ENCODE measurements at regions not wholly inside any gene's neighbourhood (a gene's known extent, or its start where the extent isn't known, plus 50 kb on each side); places are given as distances from the start of the nearest gene placed in this dataset.

DNA sequence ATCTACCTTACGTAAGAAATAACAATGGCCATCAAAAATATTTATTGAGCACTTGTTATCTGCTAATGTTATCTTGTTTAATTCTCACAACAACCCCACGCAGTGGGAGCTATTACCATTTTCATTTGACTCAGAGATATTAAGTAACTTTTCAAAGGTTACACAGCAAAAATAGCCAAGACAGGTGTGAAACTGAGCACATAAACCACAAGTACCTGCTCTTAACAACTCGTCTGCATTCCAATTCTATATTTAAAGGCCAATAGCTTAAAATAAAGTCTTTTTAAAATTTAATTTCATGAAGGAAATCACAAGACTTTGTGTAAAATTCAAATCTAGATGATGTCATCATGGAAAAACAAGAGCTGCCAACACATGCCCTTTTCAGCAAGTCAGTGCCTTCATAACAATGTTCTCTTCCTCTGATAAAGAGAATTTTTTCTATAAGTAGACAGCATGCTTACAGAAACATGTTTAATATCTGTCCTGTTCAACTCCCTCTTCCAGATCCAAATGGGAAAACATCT lies 111.6 kb downstream of the MED10 start:
- no peak overlapping the region for H3K4me3 ChIP-seq (ENCODE audit: low read depth, low read length)
- POLR2A ChIA-PET, result no interaction called here

DNA sequence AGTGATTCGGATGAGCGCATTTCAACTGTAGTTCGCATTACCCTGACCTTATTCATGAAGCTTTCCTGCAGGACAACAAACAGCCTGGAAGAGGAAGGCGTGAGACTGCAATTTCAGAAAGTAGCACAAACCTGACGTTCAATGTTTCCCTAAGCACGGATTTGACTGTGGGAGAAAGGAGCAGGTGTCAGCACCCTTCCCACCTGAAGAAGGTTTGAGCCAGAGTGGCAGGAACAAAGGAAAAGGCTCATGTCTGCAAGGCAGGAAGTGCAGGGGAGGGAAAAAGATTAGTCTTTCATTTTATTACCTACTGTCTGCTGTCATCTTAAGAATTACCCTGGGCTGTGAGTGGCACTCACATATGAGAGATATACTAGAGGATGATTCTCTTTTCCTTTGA lies 114.0 kb downstream of the MED10 start:
- ChIA-PET POLR2A (no interaction called here), CTCF (no interaction called here)
- H3K4me3 ChIP-seq (ENCODE audit: low read depth, low read length), result no peak overlapping the region
- no peak for DNase-seq (ENCODE audit: low read depth, low spot score)
- TF ChIP-seq, protein P1, sequence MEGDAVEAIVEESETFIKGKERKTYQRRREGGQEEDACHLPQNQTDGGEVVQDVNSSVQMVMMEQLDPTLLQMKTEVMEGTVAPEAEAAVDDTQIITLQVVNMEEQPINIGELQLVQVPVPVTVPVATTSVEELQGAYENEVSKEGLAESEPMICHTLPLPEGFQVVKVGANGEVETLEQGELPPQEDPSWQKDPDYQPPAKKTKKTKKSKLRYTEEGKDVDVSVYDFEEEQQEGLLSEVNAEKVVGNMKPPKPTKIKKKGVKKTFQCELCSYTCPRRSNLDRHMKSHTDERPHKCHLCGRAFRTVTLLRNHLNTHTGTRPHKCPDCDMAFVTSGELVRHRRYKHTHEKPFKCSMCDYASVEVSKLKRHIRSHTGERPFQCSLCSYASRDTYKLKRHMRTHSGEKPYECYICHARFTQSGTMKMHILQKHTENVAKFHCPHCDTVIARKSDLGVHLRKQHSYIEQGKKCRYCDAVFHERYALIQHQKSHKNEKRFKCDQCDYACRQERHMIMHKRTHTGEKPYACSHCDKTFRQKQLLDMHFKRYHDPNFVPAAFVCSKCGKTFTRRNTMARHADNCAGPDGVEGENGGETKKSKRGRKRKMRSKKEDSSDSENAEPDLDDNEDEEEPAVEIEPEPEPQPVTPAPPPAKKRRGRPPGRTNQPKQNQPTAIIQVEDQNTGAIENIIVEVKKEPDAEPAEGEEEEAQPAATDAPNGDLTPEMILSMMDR (IDR thresholded peaks at IDR 0.05; ENCODE audit: insufficient read depth, low read length, missing control alignments), result no peak

More for the DNA sequence above, 111.6 kb downstream of the MED10 start:
- TF ChIP-seq, protein P1 (IDR thresholded peaks at IDR 0.05; ENCODE audit: insufficient read depth, low read length, missing control alignments), result no peak
- DNase-seq (ENCODE audit: low read depth, low spot score), result no peak
- CTCF ChIA-PET, result no interaction called here

DNA sequence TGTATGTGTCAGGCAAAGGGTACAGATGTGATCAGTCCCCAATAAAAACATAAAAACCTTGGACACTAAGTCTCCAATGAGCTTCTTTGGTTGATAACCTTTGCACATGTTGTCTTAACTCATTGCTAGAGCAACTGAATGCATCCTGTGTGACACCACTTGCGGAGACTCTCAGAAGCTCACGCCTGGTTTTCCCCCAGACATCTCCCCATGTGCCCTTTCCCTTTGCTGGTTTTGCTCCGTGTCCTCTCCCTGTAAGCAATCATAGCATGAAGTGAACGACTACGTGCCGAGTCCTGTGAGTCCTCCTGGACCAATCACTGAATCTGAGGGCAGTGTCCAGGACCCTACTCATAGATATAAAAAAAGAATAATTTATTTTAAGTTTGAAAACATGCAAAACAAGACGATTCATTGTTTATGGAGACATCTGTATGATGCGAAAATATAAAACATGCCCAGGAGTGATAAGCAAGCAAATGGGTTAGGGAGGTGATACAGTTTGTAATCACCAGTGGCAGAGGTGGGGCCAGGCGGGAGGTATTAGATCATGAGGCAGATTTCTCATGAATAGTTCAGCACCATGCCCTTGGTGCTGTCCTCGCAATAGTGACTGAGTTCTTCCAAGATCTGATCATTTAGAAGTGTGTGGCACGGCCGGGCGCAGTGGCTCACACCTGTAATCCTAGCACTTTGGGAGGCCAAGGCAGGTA lies 115.5 kb downstream of the MED10 start:
- CTCF ChIA-PET, result no interaction called here
- TF ChIP-seq, protein P1 (IDR thresholded peaks at IDR 0.05; ENCODE audit: insufficient read depth, low read length, missing control alignments), result no peak
- no peak for DNase-seq (ENCODE audit: low read depth, low spot score)
- no peak overlapping the region for H3K4me3 ChIP-seq (ENCODE audit: low read depth, low read length)
- POLR2A ChIA-PET, result no interaction called here

DNA sequence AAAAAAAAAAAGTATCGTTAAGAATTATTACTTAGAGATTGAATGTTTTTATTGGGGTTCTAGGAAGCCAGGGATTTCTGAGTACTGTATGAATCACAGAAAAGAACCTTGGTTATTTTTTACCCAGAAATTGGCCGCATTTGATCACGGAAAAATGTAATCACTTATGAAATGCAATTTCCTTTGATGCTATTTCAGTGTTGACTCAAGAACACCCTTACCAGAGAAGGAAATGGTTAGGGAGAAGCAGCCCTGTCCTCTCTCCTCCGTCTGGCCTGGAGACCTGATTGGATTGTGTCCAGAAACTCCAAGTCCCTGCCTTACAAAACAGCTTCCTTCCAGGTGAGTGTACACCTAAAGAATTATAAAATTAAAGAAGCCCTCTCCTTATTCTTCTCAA lies 116.7 kb downstream of the MED10 start:
- ChIA-PET CTCF (no interaction called here), POLR2A (no interaction called here)
- H3K4me3 ChIP-seq (ENCODE audit: low read depth, low read length), result no peak overlapping the region
- TF ChIP-seq, protein P1 (IDR thresholded peaks at IDR 0.05; ENCODE audit: insufficient read depth, low read length, missing control alignments), result no peak
- no peak for DNase-seq (ENCODE audit: low read depth, low spot score)

DNA sequence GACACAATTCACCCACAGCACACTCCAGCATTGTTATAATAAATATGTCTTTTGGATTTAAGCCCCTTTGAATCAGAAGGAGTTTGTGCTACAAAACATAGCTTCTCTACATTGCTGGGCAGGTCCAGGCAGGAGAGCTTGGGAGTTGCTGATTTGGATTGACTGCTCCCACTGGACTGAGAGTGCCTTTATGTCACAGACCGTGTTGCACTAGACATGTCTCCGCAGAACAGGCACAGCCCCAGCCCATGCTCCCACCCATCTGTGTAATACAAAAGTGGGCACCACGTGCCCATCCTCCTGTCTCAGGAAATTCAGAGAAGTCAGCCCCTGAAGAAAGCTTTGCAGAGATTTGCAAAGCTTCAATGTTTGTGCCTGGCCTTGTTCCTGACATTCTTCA lies 117.1 kb downstream of the MED10 start:
- ChIA-PET CTCF (no interaction called here), POLR2A (no interaction called here)
- no peak overlapping the region for H3K4me3 ChIP-seq (ENCODE audit: low read depth, low read length)
- no peak for DNase-seq (ENCODE audit: low read depth, low spot score)
- TF ChIP-seq, protein P1 (IDR thresholded peaks at IDR 0.05; ENCODE audit: insufficient read depth, low read length, missing control alignments), result no peak

DNA sequence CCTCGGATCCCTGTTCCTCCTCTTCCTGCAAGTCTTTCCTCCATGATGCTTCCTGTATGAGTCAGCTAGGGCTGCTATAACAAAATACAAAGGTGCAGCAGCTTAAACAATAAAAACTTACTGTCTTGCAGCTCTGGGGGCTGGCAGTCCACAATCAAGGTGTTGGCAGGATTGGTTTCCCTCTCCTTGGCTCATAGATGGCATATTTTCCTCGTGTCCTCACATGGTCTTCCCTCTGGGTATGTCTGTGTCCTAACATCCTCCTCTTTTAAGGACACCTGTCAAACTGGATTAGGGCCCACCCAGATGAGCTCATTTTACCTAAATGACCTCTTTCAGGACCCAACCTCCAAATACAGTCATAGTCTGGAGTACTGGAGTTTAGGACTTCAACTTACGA lies 117.5 kb downstream of the MED10 start:
- TF ChIP-seq, protein P1 (IDR thresholded peaks at IDR 0.05; ENCODE audit: insufficient read depth, low read length, missing control alignments), result no peak
- no peak overlapping the region for H3K4me3 ChIP-seq (ENCODE audit: low read depth, low read length)
- ChIA-PET CTCF (no interaction called here), POLR2A (no interaction called here)
- no peak for DNase-seq (ENCODE audit: low read depth, low spot score)

Measured in AG04449 (cell line).